Transverse colon (tissue), 4 donors: ENCODE measurements at regions not wholly inside any gene's neighbourhood (a gene's known extent, or its start where the extent isn't known, plus 50 kb on each side); places are given as distances from the start of the nearest gene placed in this dataset.

Source experiments
- CTCF ChIP-seq, 5 experiments: fragments of 200-600 bp in 3 of 5; fragments of 450-650 bp in 2 of 5; sonication (generic) in 3 of 5; IDR thresholded peaks; 1 replicate in 2 of 5; 2 replicates in 3 of 5; pipeline ENCODE4 v1.5.1; 2016 to 2017; ENCODE audit warnings: antibody characterized with exemption in 5 of 5, inconsistent platforms in 3 of 5, mild to moderate bottlenecking in 2 of 5, moderate library complexity in 1 of 5
- EP300 ChIP-seq: sonication (generic); formaldehyde crosslinking; IDR thresholded peaks from one replicate; pipeline ENCODE4 v1.6.1; 2017; ENCODE audit warnings: antibody characterized with exemption, low read depth
- POLR2A ChIP-seq: fragments of 450-650 bp; IDR thresholded peaks from one replicate; pipeline ENCODE4 v1.6.1; 2016; ENCODE audit warnings: antibody characterized with exemption, mild to moderate bottlenecking, moderate library complexity
- POLR2AphosphoS5 ChIP-seq, 3 donors: sonication (generic); formaldehyde crosslinking; IDR thresholded peaks; one replicate each; pipeline ENCODE4 v1.6.1; 2016; ENCODE audit warnings: antibody characterized with exemption in 3 of 3

- TF ChIP-seq CTCF (IDR thresholded peaks at IDR 0.05) (no peak), EP300 (no peak), POLR2AphosphoS5 (IDR thresholded peaks at IDR 0.05) (no peak), POLR2A (no peak)
Observed at GRCh38 chr4:130395871-130396270, 1299.9 kb downstream of the C4orf33 start.
